ENCODE measurements at regions not wholly inside any gene's neighbourhood (a gene's known extent, or its start where the extent isn't known, plus 50 kb on each side); places are given as distances from the start of the nearest gene placed in this dataset.

GRCh38 chrX:39477762-39478120, 620.0 kb downstream of the BCOR start:
- no peak for DNase-seq (ENCODE audit: extremely low read depth, low read depth)
- TF ChIP-seq CTCF (IDR thresholded peaks at IDR 0.05; ENCODE audit: low read depth, low read length), result no peak

GRCh38 chrX:39479856-39480255, 617.9 kb downstream of the BCOR start:
- no peak for DNase-seq (ENCODE audit: extremely low read depth, low read depth)
- no peak for TF ChIP-seq CTCF (IDR thresholded peaks at IDR 0.05; ENCODE audit: low read depth, low read length)

GRCh38 chrX:39480963-39481362, 616.8 kb downstream of the BCOR start:
- DNase-seq (ENCODE audit: extremely low read depth, low read depth), result no peak
- TF ChIP-seq CTCF (IDR thresholded peaks at IDR 0.05; ENCODE audit: low read depth, low read length), result no peak

- no peak for DNase-seq (ENCODE audit: extremely low read depth, low read depth)
- no peak for TF ChIP-seq CTCF (IDR thresholded peaks at IDR 0.05; ENCODE audit: low read depth, low read length)
These were observed 616.1 kb downstream of the BCOR start for GRCh38 chrX:39481621-39482020.

- no peak for TF ChIP-seq CTCF (IDR thresholded peaks at IDR 0.05; ENCODE audit: low read depth, low read length)
- DNase-seq (ENCODE audit: extremely low read depth, low read depth), result no peak
These were observed 613.3 kb downstream of the BCOR start for GRCh38 chrX:39484159-39485068.

- no peak for DNase-seq (ENCODE audit: extremely low read depth, low read depth)
- no peak for TF ChIP-seq CTCF (IDR thresholded peaks at IDR 0.05; ENCODE audit: low read depth, low read length)
These were observed 610.4 kb downstream of the BCOR start for GRCh38 chrX:39487166-39487968.

GRCh38 chrX:39487969-39488330, 609.8 kb downstream of the BCOR start:
- no peak for DNase-seq (ENCODE audit: extremely low read depth, low read depth)
- no peak for TF ChIP-seq CTCF (IDR thresholded peaks at IDR 0.05; ENCODE audit: low read depth, low read length)

Data from AG09319 (cell line).